ENCODE measurements at regions not wholly inside any gene's neighbourhood (a gene's known extent, or its start where the extent isn't known, plus 50 kb on each side); places are given as distances from the start of the nearest gene placed in this dataset.

DNA sequence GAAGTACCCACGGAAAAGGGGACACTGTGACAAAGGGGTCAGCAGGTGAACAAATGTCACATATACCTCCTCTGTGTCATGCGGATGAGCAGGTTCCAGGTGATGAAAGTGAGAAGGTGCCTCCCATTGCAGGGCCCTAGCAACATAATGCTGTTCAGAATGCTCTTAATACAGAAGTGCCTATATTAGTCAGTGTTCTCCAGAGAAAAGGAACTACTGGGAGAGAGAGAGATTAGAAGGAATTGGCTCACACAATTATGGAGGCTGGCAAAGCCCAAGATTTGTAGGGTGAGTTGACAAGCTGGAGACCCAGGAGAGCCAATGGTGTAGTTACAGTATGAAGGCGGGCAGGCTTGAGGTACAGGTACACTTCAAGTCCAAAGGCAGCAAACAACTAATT is 98.1 kb upstream of the CDC42EP3 start:
- no peak overlapping the region for H3K4me3 ChIP-seq (ENCODE audit: low read depth in 2 of 2, low read length in 2 of 2)
- no peak for TF ChIP-seq POLR2AphosphoS5 (IDR thresholded peaks at IDR 0.05; ENCODE audit: low read depth, low read length)
- no peak for TF ChIP-seq SIN3A (IDR thresholded peaks at IDR 0.05; ENCODE audit: borderline replicate concordance, insufficient read depth, low read depth, low read length)
- TF ChIP-seq, protein P1, sequence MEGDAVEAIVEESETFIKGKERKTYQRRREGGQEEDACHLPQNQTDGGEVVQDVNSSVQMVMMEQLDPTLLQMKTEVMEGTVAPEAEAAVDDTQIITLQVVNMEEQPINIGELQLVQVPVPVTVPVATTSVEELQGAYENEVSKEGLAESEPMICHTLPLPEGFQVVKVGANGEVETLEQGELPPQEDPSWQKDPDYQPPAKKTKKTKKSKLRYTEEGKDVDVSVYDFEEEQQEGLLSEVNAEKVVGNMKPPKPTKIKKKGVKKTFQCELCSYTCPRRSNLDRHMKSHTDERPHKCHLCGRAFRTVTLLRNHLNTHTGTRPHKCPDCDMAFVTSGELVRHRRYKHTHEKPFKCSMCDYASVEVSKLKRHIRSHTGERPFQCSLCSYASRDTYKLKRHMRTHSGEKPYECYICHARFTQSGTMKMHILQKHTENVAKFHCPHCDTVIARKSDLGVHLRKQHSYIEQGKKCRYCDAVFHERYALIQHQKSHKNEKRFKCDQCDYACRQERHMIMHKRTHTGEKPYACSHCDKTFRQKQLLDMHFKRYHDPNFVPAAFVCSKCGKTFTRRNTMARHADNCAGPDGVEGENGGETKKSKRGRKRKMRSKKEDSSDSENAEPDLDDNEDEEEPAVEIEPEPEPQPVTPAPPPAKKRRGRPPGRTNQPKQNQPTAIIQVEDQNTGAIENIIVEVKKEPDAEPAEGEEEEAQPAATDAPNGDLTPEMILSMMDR (IDR thresholded peaks at IDR 0.05), result no peak
- TF ChIP-seq, protein P2, sequence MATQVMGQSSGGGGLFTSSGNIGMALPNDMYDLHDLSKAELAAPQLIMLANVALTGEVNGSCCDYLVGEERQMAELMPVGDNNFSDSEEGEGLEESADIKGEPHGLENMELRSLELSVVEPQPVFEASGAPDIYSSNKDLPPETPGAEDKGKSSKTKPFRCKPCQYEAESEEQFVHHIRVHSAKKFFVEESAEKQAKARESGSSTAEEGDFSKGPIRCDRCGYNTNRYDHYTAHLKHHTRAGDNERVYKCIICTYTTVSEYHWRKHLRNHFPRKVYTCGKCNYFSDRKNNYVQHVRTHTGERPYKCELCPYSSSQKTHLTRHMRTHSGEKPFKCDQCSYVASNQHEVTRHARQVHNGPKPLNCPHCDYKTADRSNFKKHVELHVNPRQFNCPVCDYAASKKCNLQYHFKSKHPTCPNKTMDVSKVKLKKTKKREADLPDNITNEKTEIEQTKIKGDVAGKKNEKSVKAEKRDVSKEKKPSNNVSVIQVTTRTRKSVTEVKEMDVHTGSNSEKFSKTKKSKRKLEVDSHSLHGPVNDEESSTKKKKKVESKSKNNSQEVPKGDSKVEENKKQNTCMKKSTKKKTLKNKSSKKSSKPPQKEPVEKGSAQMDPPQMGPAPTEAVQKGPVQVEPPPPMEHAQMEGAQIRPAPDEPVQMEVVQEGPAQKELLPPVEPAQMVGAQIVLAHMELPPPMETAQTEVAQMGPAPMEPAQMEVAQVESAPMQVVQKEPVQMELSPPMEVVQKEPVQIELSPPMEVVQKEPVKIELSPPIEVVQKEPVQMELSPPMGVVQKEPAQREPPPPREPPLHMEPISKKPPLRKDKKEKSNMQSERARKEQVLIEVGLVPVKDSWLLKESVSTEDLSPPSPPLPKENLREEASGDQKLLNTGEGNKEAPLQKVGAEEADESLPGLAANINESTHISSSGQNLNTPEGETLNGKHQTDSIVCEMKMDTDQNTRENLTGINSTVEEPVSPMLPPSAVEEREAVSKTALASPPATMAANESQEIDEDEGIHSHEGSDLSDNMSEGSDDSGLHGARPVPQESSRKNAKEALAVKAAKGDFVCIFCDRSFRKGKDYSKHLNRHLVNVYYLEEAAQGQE (IDR thresholded peaks at IDR 0.05; ENCODE audit: insufficient read depth in 1 of 2, low read depth in 2 of 2, low read length in 1 of 2), result no peak
- no peak for TF ChIP-seq TCF7L2 (IDR thresholded peaks at IDR 0.05; ENCODE audit: low read depth, low read length)
- ATAC-seq (no peak), DNase-seq (ENCODE audit: low read depth, low spot score) (no peak)
- no peaks in the 10 kb centered on the region for H3K9me3 ChIP-seq (ENCODE audit: control insufficient read depth, insufficient read depth, low read depth, low read length)
- ChIA-PET CTCF (no interaction called here), POLR2A (no interaction called here)
- no peaks in the 10 kb centered on the region for H3K4me1 ChIP-seq (ENCODE audit: control insufficient read depth, insufficient read depth, low read length)
- in situ Hi-C loops (cut with HindIII; ENCODE audit: low pct_unique_long_range_greater_than_20kb, low sequenced_read_pairs), result no loop called here
- no peaks in the 10 kb centered on the region for H3K36me3 ChIP-seq (ENCODE audit: control insufficient read depth, insufficient read depth, low read length)
- intact Hi-C loops (cut with micrococcal nuclease; ENCODE audit: unreplicated experiment), result no loop called here
- no peak overlapping the region for H3K27ac ChIP-seq (ENCODE audit: low read length)
- no peaks in the 10 kb centered on the region; the same call in 1 of the 2 replicates for H3K27me3 ChIP-seq (ENCODE audit: control insufficient read depth, insufficient read depth, low read length)
- no TSS peak for BruUV-seq (replicated peaks)

DNA sequence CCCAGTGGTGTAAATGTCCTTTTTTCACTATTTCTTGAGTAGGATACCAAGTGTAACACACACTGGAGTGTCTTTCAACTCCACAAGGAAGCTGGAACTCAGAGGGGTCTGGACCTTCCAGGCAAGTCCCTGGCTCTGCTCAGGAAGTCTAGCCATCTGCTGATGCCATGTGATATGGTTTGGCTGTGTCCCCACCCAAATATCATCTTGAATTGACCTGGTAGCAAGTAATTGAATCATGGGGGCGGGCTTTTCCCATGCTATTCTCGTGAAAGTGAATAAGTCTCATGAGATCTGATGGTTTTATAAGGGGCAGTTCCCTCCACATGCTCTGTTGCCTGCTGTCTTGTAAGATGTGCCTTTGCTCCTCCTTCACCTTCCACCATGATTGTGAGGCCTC is 99.4 kb upstream of the CDC42EP3 start:
- Histone ChIP-seq H3K27me3 (ENCODE audit: control insufficient read depth, insufficient read depth, low read length) (no peaks in the 10 kb centered on the region; the same call in 1 of the 2 replicates), H3K4me1 (ENCODE audit: control insufficient read depth, insufficient read depth, low read length) (no peaks in the 10 kb centered on the region), H3K27ac (ENCODE audit: low read length) (no peak overlapping the region), H3K4me3 (ENCODE audit: low read depth in 2 of 2, low read length in 2 of 2) (no peak overlapping the region), H3K36me3 (ENCODE audit: control insufficient read depth, insufficient read depth, low read length) (no peaks in the 10 kb centered on the region), H3K9me3 (ENCODE audit: control insufficient read depth, insufficient read depth, low read depth, low read length) (no peaks in the 10 kb centered on the region)
- no TSS peak for BruUV-seq (replicated peaks)
- ChIA-PET POLR2A (no interaction called here), CTCF (no interaction called here)
- DNase-seq (ENCODE audit: low read depth, low spot score), result no peak
- TF ChIP-seq POLR2AphosphoS5 (IDR thresholded peaks at IDR 0.05; ENCODE audit: low read depth, low read length) (no peak), SIN3A (IDR thresholded peaks at IDR 0.05; ENCODE audit: borderline replicate concordance, insufficient read depth, low read depth, low read length) (no peak), TCF7L2 (IDR thresholded peaks at IDR 0.05; ENCODE audit: low read depth, low read length) (no peak)
- TF ChIP-seq, protein P1 (IDR thresholded peaks at IDR 0.05), result no peak
- TF ChIP-seq, protein P2 (IDR thresholded peaks at IDR 0.05; ENCODE audit: insufficient read depth in 1 of 2, low read depth in 2 of 2, low read length in 1 of 2), result no peak
- no peak for ATAC-seq
- in situ Hi-C loops (cut with HindIII; ENCODE audit: low pct_unique_long_range_greater_than_20kb, low sequenced_read_pairs), result no loop called here
- intact Hi-C loops (cut with micrococcal nuclease; ENCODE audit: unreplicated experiment), result no loop called here
